ENCODE measurements at regions not wholly inside any gene's neighbourhood (a gene's known extent, or its start where the extent isn't known, plus 50 kb on each side); places are given as distances from the start of the nearest gene placed in this dataset.

- no peak for TF ChIP-seq ZNF462 (CRISPR knock-in tag; IDR thresholded peaks at IDR 0.05)
- TF ChIP-seq JUNB (IDR thresholded peaks at IDR 0.05; ENCODE audit: unreplicated experiment): no peak
- TF ChIP-seq ZNF331 (CRISPR knock-in tag; IDR thresholded peaks at IDR 0.05; ENCODE audit: low read depth): no peak
- no peak for TF ChIP-seq EZH2phosphoT487 (IDR thresholded peaks at IDR 0.05; ENCODE audit: unreplicated experiment)
- no peak for TF ChIP-seq STAT1 (IDR thresholded peaks at IDR 0.05; ENCODE audit: unreplicated experiment)
- TF ChIP-seq ZNF114 (CRISPR knock-in tag; IDR thresholded peaks at IDR 0.05): no peak
- TF ChIP-seq EZH2 (IDR thresholded peaks at IDR 0.05; ENCODE audit: low read depth, unreplicated experiment): no peak
- TF ChIP-seq POLR2AphosphoS5 (IDR thresholded peaks at IDR 0.05; ENCODE audit: low read depth): no peak
- TF ChIP-seq NANOG (IDR thresholded peaks at IDR 0.05; ENCODE audit: borderline replicate concordance): no peak
- TF ChIP-seq CTCF (conservative IDR thresholded peaks at IDR 0.05; ENCODE audit: low read depth in 2 of 2): no peak
- TF ChIP-seq ETS1 (IDR thresholded peaks at IDR 0.05): no peak
These were observed 70.1 kb upstream of the CLCN4 start (continued) for GRCh38 chrX:10086676-10087075.

All from GM23338 (cell line).